Duodenal mucosa (tissue), 2 donors: ENCODE measurements at regions not wholly inside any gene's neighbourhood (a gene's known extent, or its start where the extent isn't known, plus 50 kb on each side); places are given as distances from the start of the nearest gene placed in this dataset.
"Not testable (repeated sequence)": the region's sequence is repeated elsewhere in the genome, so short reads cannot be mapped to it uniquely, and the experiment has no call there.

Source experiments
- H3K27ac ChIP-seq: one replicate; pipeline ENCODE4 v1.7.0; 2013; ENCODE audit warnings: low read depth, low read length
- H3K27me3 ChIP-seq, 2 donors: one replicate each; pipeline ENCODE4 v1.7.0; 2013; ENCODE audit warnings: low read length in 2 of 2, control low read depth in 1 of 2; ENCODE audit not compliant: insufficient read depth in 2 of 2, control insufficient read depth in 1 of 2
- H3K36me3 ChIP-seq, 2 donors: one replicate each; pipeline ENCODE4 v1.7.0; 2013; ENCODE audit warnings: low read length in 2 of 2, control low read depth in 1 of 2; ENCODE audit not compliant: insufficient read depth in 2 of 2, control insufficient read depth in 1 of 2
- H3K4me1 ChIP-seq, 2 donors: one replicate each; pipeline ENCODE4 v1.7.0; 2013; ENCODE audit warnings: low read length in 2 of 2, control low read depth in 1 of 2; ENCODE audit not compliant: insufficient read depth in 2 of 2, control insufficient read depth in 1 of 2
- H3K4me3 ChIP-seq, 2 donors: one replicate each; pipeline ENCODE4 v1.7.0; 2013; ENCODE audit warnings: low read length in 2 of 2, low read depth in 1 of 2
- H3K9ac ChIP-seq, 2 donors: one replicate each; pipeline ENCODE4 v1.7.0; 2013; ENCODE audit warnings: low read length in 2 of 2, low read depth in 1 of 2
- H3K9me3 ChIP-seq, 2 donors: one replicate each; pipeline ENCODE4 v1.7.0; 2013; ENCODE audit warnings: low read length in 2 of 2, control low read depth in 1 of 2; ENCODE audit not compliant: control insufficient read depth in 1 of 2

GRCh38 chr16:18263046-18263445, 73.5 kb downstream of the NPIPA8 start:
- not testable (repeated sequence) for H3K27ac ChIP-seq, H3K9ac ChIP-seq, H3K4me1 ChIP-seq, H3K27me3 ChIP-seq, H3K9me3 ChIP-seq, H3K36me3 ChIP-seq, H3K4me3 ChIP-seq

GRCh38 chr16:18261848-18262247, 74.7 kb downstream of the NPIPA8 start:
- not testable (repeated sequence) for H3K27ac ChIP-seq, H3K4me1 ChIP-seq, H3K4me3 ChIP-seq, H3K36me3 ChIP-seq, H3K9ac ChIP-seq, H3K9me3 ChIP-seq, H3K27me3 ChIP-seq

- H3K9ac ChIP-seq, H3K27ac ChIP-seq, H3K4me3 ChIP-seq, H3K27me3 ChIP-seq, H3K36me3 ChIP-seq, H3K4me1 ChIP-seq, H3K9me3 ChIP-seq: not testable (repeated sequence)
Observed at GRCh38 chr16:18259496-18260176, 76.9 kb downstream of the NPIPA8 start.

GRCh38 chr16:18252943-18253342, 83.6 kb downstream of the NPIPA8 start:
- not testable (repeated sequence) for H3K27me3 ChIP-seq, H3K4me3 ChIP-seq, H3K9ac ChIP-seq, H3K4me1 ChIP-seq, H3K36me3 ChIP-seq, H3K27ac ChIP-seq, H3K9me3 ChIP-seq

- not testable (repeated sequence) for H3K4me1 ChIP-seq, H3K36me3 ChIP-seq, H3K27ac ChIP-seq, H3K9ac ChIP-seq, H3K9me3 ChIP-seq, H3K27me3 ChIP-seq, H3K4me3 ChIP-seq
Observed at GRCh38 chr16:18230505-18230904, 106.0 kb downstream of the NPIPA8 start.

GRCh38 chr16:18222054-18223009, 114.2 kb downstream of the NPIPA8 start:
- not testable (repeated sequence) for H3K4me3 ChIP-seq, H3K27ac ChIP-seq, H3K9ac ChIP-seq, H3K9me3 ChIP-seq, H3K36me3 ChIP-seq, H3K27me3 ChIP-seq, H3K4me1 ChIP-seq

- not testable (repeated sequence) for H3K36me3 ChIP-seq, H3K4me1 ChIP-seq, H3K27ac ChIP-seq, H3K27me3 ChIP-seq, H3K9ac ChIP-seq, H3K4me3 ChIP-seq, H3K9me3 ChIP-seq
Observed at GRCh38 chr16:18217741-18218140, 118.8 kb downstream of the NPIPA8 start.

GRCh38 chr16:18216814-18217213, 119.7 kb downstream of the NPIPA8 start:
- not testable (repeated sequence) for H3K4me1 ChIP-seq, H3K9ac ChIP-seq, H3K4me3 ChIP-seq, H3K27ac ChIP-seq, H3K36me3 ChIP-seq, H3K9me3 ChIP-seq, H3K27me3 ChIP-seq

- H3K9me3 ChIP-seq, H3K4me1 ChIP-seq, H3K4me3 ChIP-seq, H3K9ac ChIP-seq, H3K36me3 ChIP-seq, H3K27ac ChIP-seq, H3K27me3 ChIP-seq: not testable (repeated sequence)
Observed at GRCh38 chr16:18213810-18214209, 122.7 kb downstream of the NPIPA8 start.

- not testable (repeated sequence) for H3K9me3 ChIP-seq, H3K36me3 ChIP-seq, H3K27me3 ChIP-seq, H3K27ac ChIP-seq, H3K4me1 ChIP-seq, H3K9ac ChIP-seq, H3K4me3 ChIP-seq
Observed at GRCh38 chr16:18211505-18211904, 125.0 kb downstream of the NPIPA8 start.
